Suppressor macrophage treated with lipopolysaccharide for 1 hour (primary cell): ENCODE measurements at regions not wholly inside any gene's neighbourhood (a gene's known extent, or its start where the extent isn't known, plus 50 kb on each side); places are given as distances from the start of the nearest gene placed in this dataset.
"Not testable (repeated sequence)": the region's sequence is repeated elsewhere in the genome, so short reads cannot be mapped to it uniquely, and the experiment has no call there.

ENCODE experiments used
- DNase-seq, 3 donors: peaks; one replicate each; pipeline ENCODE4 v3.0.0-alpha.2; 2020 to 2022

DNA sequence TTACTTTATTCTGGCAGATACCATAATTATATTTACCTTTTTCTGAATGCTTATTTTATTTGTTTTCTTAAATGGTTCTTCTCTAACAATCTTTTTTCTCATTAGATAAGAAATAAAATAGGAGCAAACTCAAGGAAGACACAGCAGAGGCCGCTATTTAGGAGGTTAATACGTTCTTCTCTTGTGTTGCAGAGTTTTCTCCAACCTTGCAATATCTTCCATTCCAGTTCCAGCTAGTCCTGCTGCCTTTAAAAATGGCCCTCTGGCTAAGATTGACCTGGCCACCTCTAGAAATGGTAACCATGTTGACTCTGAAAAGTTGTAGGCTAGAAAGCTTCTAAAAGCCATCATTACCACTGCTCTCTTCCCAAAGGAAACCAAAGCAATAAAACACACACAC lies 718.8 kb downstream of the MAT2B start:
- DNase-seq: no peak

DNA sequence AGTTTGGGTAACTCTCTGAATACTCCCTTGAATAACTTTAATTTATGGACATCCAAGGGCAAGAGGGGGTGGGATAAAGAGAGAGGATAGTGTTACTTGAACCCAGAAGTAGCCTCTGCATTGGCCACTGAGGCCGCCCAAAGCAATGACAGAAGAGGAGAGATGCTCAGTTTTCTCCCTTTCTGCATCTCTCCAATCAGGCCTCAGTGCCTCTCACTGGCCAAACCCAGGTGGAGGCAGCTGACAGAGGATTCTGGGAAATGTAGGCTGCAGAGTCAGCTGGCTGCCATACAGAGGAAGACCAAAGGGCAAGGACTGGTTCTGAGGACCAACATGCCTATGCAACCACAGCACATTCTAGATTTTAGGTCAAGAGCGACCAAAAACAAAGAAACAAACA lies 719.4 kb downstream of the MAT2B start:
- no peak for DNase-seq

DNA sequence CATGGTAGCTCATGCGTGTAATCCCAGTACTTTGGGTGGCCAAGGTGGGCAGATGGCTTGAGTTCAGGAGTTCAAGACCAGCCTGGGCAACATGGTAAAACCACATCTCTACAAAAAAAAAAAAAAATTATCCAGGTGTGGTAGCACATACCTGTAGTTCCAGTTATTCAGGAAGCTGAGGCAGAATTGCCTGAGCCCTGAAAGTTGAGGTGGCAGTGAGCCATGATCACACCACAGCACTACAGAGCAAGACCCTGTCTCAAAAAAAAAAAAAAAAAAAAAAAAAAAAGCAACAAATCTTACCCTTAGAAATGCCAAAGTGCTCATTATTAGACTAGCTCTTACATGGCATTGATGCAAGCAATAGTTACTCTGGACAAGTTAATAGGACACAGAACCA lies 724.9 kb downstream of the MAT2B start:
- DNase-seq: no peak

DNA sequence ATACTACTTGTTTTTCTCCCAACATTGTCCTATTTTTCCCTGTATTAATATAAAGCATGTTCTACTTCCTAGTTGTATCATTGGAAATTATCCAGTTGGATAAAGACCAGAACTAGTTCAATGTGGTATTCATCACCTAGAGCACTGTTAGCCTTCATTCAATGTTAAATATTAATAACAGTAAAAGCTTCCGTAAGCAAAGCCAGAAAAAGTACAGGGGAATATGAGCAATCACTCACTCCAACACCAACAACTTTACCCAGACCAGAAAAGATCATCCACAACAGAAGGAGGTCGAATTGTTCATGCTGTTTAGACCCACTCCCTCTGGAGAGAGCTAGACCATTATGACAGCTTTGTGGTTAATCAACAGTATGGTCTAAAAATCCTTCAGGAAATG lies 728.4 kb downstream of the MAT2B start:
- no peak for DNase-seq

- DNase-seq: no peak
Measured at GRCh38 chr5:164234321-164234720, 728.9 kb downstream of the MAT2B start.

DNA sequence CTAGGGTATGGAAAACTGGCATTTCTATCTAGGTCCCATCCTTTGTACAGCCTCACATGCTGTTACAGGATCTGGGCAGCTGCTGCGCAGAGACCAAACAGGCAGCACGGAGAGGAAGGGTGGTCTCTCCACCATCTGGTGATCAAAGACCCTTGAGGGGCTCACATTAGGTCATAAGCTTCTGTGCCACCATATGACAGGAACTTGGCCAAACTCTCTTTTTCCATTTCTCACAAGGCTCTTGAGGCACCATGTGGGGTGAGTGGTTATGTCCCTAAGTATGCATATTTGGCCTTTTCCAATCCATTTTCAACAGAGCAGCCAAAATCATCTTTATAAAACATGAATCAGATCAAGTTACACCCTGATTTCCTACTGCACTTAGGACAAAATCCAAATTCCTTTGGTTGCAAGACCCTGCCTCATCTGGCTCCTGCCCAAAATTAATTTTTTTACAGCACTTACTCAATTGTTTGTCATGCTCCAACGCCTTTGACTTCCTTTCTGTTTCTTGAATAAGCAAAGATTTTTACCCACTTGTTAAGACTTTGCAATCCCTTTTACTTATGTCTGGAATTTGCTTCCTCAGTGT lies 730.0 kb downstream of the MAT2B start:
- DNase-seq: no peak

- DNase-seq: no peak
Measured at GRCh38 chr5:164237486-164237885, 732.1 kb downstream of the MAT2B start.

DNA sequence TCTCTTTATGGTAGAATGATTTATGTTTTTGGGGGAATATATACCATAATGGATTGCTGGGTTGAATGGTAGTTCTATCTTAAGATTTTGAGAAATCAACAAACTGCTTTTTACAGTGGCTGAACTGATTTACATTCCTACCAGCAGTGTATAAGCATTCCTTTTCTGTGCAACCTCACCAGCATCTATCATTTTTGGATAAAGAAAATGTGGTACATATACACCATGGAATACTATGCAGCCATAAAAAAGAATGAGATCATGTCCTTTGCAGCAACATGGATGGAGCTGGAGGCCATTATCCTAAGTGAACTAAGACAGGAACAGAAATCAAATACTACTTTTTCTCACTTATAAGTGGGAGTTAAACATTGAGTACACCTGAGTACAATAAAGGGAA lies 746.4 kb downstream of the MAT2B start:
- DNase-seq: not testable (repeated sequence)

GRCh38 chr5:164253764-164254163 lies 748.3 kb downstream of the MAT2B start:
- DNase-seq: no peak

- no peak for DNase-seq
Measured at GRCh38 chr5:164255598-164256213, 750.3 kb downstream of the MAT2B start.

GRCh38 chr5:164256351-164256750 lies 750.9 kb downstream of the MAT2B start:
- DNase-seq: no peak

DNA sequence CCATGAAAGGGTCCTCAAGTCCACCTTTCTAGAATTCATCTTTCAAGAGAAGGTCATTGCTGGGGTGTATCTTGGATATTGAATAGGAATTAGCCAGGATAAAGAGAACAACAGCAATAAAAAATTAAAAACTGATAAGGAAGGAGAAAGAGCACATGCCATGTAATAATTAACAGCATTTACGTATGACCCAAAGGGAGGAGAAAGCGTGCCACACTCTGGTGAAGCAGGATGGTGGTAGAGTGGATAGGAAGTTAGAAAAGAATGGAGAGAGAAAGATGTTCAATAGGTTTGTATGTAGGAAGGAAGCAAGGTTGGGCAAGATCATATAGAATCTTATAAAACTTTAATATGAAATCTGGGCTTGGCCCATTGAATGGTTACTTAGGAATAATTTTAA lies 751.5 kb downstream of the MAT2B start:
- DNase-seq: no peak

DNA sequence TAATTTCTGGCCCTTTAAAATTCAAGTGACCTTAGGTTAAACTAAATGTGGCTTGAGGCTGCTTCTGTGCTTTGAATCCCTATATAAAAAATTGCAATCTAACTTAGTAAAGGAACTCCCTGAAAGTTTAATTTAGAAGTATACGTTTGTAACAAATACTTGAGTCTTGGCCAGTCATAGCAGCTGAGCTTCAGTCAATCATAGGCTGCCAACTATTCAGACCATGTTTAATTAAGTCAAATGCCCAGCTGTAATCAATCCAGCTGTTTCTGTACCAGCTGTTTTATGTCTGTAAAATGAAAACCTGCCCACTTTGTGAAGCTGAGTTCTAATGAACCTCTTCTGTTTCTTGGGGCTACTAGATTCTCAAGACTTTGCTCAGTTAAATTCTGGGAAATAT lies 760.1 kb downstream of the MAT2B start:
- no peak for DNase-seq

DNA sequence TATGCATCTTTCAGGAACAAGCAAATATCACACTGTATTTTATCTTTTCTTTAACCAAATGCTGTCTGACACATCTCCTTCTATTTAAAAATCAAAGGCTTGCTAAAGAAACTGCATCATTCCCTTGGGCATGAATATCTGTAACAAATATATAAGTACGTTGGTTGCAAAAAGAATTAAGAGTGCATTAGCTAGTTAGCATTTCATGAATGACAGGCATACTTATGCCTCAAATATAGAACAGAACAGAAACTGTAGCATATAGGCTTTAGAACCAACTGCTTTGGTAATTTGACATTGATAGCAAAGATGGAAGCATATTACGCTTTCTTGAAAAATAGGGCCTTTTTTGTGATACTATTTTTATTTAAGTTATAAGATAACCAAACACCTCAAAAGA lies 761.2 kb downstream of the MAT2B start:
- no peak for DNase-seq

DNA sequence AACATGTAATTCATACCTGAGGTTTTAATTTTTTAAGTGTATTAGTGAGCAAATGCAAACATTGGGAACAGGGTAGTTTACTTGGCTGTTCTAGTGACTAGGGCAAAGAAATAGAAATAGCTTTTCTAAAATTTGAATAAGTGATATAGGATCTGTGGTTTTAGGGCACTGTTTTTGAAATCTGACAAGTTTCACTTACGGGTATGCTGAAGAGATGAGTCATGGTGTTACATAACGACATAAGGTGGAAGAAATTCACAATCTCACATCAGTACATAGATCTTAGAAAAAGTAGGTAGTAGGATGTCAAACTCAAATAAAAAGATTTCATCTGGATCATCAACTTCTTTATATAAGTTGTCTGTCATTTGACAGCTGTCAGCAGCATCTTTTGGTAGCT lies 772.3 kb downstream of the MAT2B start:
- DNase-seq: no peak

GRCh38 chr5:164289526-164289925 lies 784.1 kb downstream of the MAT2B start:
- no peak for DNase-seq

GRCh38 chr5:164296603-164297080 lies 791.2 kb downstream of the MAT2B start:
- DNase-seq: no peak

GRCh38 chr5:164298165-164298564 lies 792.7 kb downstream of the MAT2B start:
- no peak for DNase-seq

DNA sequence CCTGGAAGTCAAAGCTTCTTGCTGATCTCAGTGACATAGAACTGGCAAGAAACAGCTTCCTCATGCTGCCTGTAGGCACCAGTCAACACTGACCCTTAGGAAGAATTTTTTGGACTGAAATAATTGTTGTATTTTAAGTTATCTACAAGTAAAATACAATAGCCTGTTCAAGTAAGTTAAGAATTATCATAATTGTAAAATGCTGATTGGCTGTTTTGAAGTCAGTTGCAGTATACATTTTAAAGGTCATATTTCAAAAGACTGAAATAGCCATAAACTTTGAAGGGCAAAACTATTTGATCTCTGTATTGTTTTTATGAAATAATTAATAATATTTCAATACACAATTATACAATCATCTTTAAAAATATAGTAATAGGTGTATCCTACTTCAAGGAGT lies 794.9 kb downstream of the MAT2B start:
- DNase-seq: no peak

- no peak for DNase-seq
Measured at GRCh38 chr5:164301136-164301535, 795.7 kb downstream of the MAT2B start.

- no peak for DNase-seq
Measured at GRCh38 chr5:164301708-164302107, 796.3 kb downstream of the MAT2B start.

GRCh38 chr5:164302533-164303235 lies 797.3 kb downstream of the MAT2B start:
- no peak for DNase-seq

DNA sequence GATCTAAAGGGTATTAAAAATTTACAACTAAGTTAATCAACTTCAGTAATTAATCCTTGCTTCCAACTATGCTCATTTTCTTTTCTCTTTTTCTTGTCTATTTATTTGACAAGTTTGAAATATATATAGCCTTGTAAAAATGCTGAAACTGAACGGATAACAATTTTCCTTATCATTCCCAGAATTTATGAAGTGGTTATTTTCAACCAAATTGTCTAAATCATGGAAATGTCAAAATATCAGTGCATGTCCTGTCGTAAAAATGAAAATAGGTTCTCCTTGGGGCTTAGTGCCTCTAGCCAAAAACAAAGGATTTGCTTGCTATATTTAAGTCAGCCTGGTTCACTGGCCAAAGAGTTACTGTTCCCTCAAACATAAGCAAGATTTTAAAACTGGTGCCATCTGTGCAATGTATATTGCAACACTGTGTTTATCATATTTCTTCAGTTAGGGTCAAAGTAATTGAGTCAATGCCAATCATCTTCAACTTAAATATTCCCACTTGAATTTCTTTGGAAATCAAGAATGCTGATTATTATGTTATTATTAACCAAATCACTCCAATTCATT lies 798.3 kb downstream of the MAT2B start:
- no peak for DNase-seq

DNA sequence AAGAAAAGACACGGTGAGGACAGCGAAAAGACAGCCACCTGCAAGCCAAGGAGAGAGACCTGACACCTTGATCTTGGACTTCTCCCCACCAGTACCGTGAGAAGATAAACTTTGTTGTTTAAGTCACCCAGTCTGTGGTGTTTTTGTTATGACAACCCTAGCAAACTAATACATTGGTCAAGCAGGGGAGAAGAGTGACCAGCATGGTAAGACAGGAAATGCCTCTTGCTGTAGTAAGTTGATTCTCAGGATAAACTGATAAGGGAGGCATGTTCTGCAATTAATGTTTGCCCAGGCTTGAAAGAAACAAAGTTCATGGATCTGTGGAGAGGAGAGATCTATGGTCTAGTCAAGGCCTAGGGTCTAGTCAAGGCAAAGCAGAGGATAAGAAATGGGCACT lies 801.2 kb downstream of the MAT2B start:
- no peak for DNase-seq
